GM21723 (cell line): ENCODE measurements at regions not wholly inside any gene's neighbourhood (a gene's known extent, or its start where the extent isn't known, plus 50 kb on each side); places are given as distances from the start of the nearest gene placed in this dataset.

Experiments used
- ATAC-seq: cut with Tn5 transposase; IDR thresholded peaks from one replicate; pipeline ENCODE4 v1.9.1; 2021; ENCODE audit warnings: mild to moderate bottlenecking, moderate library complexity; ENCODE audit not compliant: unreplicated experiment

- ATAC-seq: no peak
Measured at GRCh38 chr10:111435871-111436270, 359.0 kb downstream of the ADRA2A start.

- ATAC-seq: no peak
Measured at GRCh38 chr10:111439034-111439842, 362.4 kb downstream of the ADRA2A start.

- no peak for ATAC-seq
Measured at GRCh38 chr10:111440501-111440900, 363.7 kb downstream of the ADRA2A start.

- ATAC-seq: no peak
Measured at GRCh38 chr10:111445667-111446066, 368.8 kb downstream of the ADRA2A start.

- no peak for ATAC-seq
Measured at GRCh38 chr10:111446966-111447365, 370.1 kb downstream of the ADRA2A start.

GRCh38 chr10:111452153-111452552, 375.3 kb downstream of the ADRA2A start:
- ATAC-seq: no peak

- ATAC-seq: no peak
Measured at GRCh38 chr10:111455776-111456426, 379.1 kb downstream of the ADRA2A start.

- ATAC-seq: no peak
Measured at GRCh38 chr10:111458256-111458655, 381.4 kb downstream of the ADRA2A start.

- no peak for ATAC-seq
Measured at GRCh38 chr10:111459967-111460366, 383.1 kb downstream of the ADRA2A start.

GRCh38 chr10:111472445-111472844, 395.6 kb downstream of the ADRA2A start:
- no peak for ATAC-seq

GRCh38 chr10:111473361-111473760, 396.5 kb downstream of the ADRA2A start:
- no peak for ATAC-seq

GRCh38 chr10:111474786-111475185, 398.0 kb downstream of the ADRA2A start:
- ATAC-seq: no peak

- ATAC-seq: no peak
Measured at GRCh38 chr10:111475720-111476119, 398.9 kb downstream of the ADRA2A start.

GRCh38 chr10:111478651-111479050, 401.8 kb downstream of the ADRA2A start:
- no peak for ATAC-seq

- no peak for ATAC-seq
Measured at GRCh38 chr10:111479966-111480365, 403.1 kb downstream of the ADRA2A start.

GRCh38 chr10:111481261-111481826, 404.5 kb downstream of the ADRA2A start:
- no peak for ATAC-seq

GRCh38 chr10:111481866-111482265, 405.0 kb downstream of the ADRA2A start:
- no peak for ATAC-seq

- ATAC-seq: no peak
Measured at GRCh38 chr10:111482621-111483216, 405.9 kb downstream of the ADRA2A start.

- ATAC-seq: no peak
Measured at GRCh38 chr10:111485767-111486166, 408.9 kb downstream of the ADRA2A start.

GRCh38 chr10:111486346-111486745, 409.5 kb downstream of the ADRA2A start:
- ATAC-seq: no peak

GRCh38 chr10:111488668-111489067, 411.8 kb downstream of the ADRA2A start:
- no peak for ATAC-seq

GRCh38 chr10:111491154-111491553, 414.3 kb downstream of the ADRA2A start:
- ATAC-seq: no peak
